IPS-20b (cell line): ENCODE measurements at regions not wholly inside any gene's neighbourhood (a gene's known extent, or its start where the extent isn't known, plus 50 kb on each side); places are given as distances from the start of the nearest gene placed in this dataset.

ENCODE experiments used
- H3K27ac ChIP-seq: one replicate; pipeline ENCODE4 v1.5.1; 2013; ENCODE audit warnings: low read length
- H3K27me3 ChIP-seq: 2 replicates; pipeline ENCODE4 v1.6.1; 2013; ENCODE audit warnings: mild to moderate bottlenecking, low read length, inconsistent platforms; ENCODE audit not compliant: insufficient read depth
- H3K36me3 ChIP-seq: 2 replicates; pipeline ENCODE4 v1.6.1; 2013; ENCODE audit warnings: low read depth, mild to moderate bottlenecking, inconsistent platforms, low read length, moderate library complexity; ENCODE audit not compliant: insufficient read depth
- H3K4me1 ChIP-seq: 2 replicates; pipeline ENCODE4 v1.6.1; 2013; ENCODE audit warnings: mild to moderate bottlenecking, control low read depth, inconsistent platforms, low read length, moderate library complexity; ENCODE audit not compliant: insufficient read depth
- H3K4me3 ChIP-seq: 2 replicates; pipeline ENCODE4 v1.5.1; 2013; ENCODE audit warnings: mild to moderate bottlenecking, low read length, inconsistent platforms
- H3K9ac ChIP-seq: 2 replicates; pipeline ENCODE4 v1.6.1; 2013; ENCODE audit warnings: low read depth, mild to moderate bottlenecking, inconsistent platforms, low read length, moderate library complexity
- H3K9me3 ChIP-seq: 2 replicates; pipeline ENCODE4 v1.6.1; 2013; ENCODE audit warnings: mild to moderate bottlenecking, low read depth, low read length, inconsistent platforms; ENCODE audit not compliant: insufficient read depth

DNA sequence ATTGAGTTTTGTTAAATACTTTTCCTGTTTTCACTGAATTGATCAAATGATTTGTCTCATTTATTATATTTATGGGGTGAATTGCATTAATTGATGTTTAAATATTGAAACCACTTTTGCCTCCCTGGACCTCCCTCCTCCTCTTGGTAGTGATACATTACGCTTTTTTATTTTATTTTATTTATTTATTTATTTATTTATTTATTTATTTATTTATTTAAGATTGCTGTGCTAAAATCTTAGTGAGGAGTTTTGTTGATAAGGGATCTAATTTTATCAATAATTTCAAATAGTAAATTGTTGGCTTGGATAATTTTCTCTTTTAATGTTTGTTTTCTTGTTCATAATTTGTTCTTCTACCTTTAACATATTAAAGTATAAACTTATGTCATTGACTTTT is 1281.0 kb upstream of the NXPH2 start:
- Histone ChIP-seq H3K9ac (no peak overlapping the region), H3K36me3 (no peaks in the 10 kb centered on the region), H3K27me3 (no peaks in the 10 kb centered on the region)

DNA sequence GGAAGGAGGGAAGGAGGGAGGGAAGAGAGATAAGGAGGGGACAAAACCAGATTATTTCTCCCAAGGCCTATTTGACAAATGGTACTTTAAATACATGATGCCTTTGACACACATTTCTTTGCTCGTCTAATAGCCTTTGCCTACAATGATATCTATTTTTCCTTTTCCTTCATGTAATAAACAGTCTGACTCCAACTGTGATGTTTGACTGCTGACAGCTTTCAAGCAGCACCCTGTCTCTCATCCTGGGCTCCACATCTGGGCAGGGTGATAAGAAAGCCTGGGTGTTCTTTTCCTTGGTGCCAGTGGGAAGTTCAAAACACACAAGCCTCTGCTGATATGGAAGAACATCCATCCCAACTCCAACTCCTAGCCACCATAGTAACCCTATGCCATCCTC is 1277.7 kb upstream of the NXPH2 start:
- H3K9me3 ChIP-seq: no peaks in the 10 kb centered on the region
- no peaks in the 10 kb centered on the region for H3K27me3 ChIP-seq
- H3K4me1 ChIP-seq: no peaks in the 10 kb centered on the region
- no peak overlapping the region for H3K9ac ChIP-seq
- H3K27ac ChIP-seq: no peak overlapping the region
- H3K36me3 ChIP-seq: no peaks in the 10 kb centered on the region
- no peak overlapping the region for H3K4me3 ChIP-seq

More for the DNA sequence above, 1281.0 kb upstream of the NXPH2 start:
- H3K9me3 ChIP-seq: no peaks in the 10 kb centered on the region
- no peaks in the 10 kb centered on the region; the same call in 1 of the 2 replicates for H3K4me1 ChIP-seq
- no peak overlapping the region for H3K4me3 ChIP-seq
- no peak overlapping the region for H3K27ac ChIP-seq

DNA sequence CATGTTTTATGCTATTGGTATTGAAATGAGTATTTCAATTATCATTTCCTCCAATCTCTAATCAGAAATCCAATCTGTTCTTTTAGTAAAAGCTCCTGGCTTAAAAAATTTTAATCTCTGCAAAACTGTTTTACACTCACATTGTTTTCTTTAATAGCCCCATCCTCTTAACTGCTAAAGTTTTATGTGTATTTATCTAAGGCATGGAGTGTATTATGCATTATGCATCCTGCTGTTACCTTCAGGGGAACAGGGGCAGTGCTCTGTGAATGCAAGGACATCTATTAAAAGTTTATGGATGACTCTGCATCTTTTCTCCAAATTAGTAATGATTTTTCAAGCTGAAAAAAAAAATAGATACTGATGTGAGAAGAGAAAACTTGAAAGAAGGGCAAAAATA is 1261.6 kb upstream of the NXPH2 start:
- H3K36me3 ChIP-seq: no peaks in the 10 kb centered on the region
- no peak overlapping the region for H3K27ac ChIP-seq
- H3K9ac ChIP-seq: no peak overlapping the region
- H3K4me1 ChIP-seq: no peaks in the 10 kb centered on the region
- H3K27me3 ChIP-seq: no peaks in the 10 kb centered on the region
- no peak overlapping the region for H3K4me3 ChIP-seq
- H3K9me3 ChIP-seq: peaks cover 11% of the 10 kb centered on the region

DNA sequence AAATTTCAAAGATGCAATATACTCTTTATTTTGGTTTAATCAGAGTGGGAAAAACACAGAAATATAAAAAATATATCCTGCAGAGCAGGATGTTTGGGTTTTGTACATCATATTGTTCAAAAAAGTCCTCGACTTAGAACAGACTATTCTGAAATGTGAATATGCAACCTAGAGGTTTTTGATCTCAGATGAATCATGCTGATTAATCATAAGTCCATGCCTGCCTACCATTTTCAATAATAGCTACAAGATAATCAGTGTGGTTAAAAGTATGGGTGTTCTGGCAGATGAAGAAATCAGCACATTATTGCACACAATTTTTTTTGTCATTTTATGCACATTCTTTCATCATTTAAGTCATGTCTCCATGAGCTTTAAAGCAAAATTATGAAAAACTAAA is 1261.0 kb upstream of the NXPH2 start:
- Histone ChIP-seq H3K9me3 (peaks cover 16% of the 10 kb centered on the region), H3K27ac (no peak overlapping the region), H3K9ac (no peak overlapping the region), H3K27me3 (no peaks in the 10 kb centered on the region), H3K4me3 (no peak overlapping the region), H3K4me1 (no peaks in the 10 kb centered on the region), H3K36me3 (no peaks in the 10 kb centered on the region)

DNA sequence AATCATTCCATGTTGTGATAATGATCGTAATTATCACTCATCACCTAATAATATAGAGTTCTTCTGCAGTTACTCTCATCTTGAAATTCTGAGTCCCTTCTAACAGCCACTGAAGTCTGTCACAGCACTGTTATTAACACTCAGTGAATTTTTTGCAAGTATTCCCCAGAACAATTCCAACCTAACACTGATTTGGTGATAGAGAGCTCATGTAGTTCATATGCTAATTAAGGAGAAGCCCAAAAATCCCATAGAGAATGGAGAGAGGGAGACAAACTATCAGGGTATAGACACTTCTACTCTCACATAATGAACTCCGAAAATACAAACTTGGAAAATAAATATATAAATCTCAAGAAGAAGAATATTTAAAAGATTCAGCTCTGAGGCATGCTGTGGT is 1253.4 kb upstream of the NXPH2 start:
- Histone ChIP-seq H3K4me3 (no peak overlapping the region), H3K27me3 (no peaks in the 10 kb centered on the region), H3K9me3 (peaks cover 12% of the 10 kb centered on the region), H3K9ac (no peak overlapping the region), H3K36me3 (no peaks in the 10 kb centered on the region), H3K27ac (no peak overlapping the region), H3K4me1 (no peaks in the 10 kb centered on the region; the same call in 1 of the 2 replicates)

DNA sequence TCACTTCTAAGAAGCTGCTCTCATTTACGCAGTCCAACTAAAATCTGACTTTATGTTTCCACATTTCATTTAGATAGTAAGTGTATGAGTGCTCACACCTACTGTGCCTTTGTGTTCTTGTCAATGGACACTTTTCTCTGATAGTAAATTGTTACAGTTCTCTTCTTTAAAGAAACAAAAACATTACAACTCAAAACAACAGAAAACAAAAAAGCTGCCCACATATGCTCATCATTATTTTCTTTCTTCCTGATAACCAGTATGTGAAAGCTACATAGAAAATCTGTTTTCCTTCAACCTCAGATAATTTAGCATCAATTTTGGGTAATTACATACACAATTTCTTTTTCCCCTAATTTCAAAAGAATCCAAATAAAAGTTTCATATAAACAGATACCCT is 1247.8 kb upstream of the NXPH2 start:
- H3K4me3 ChIP-seq: no peak overlapping the region
- no peak overlapping the region for H3K9ac ChIP-seq
- no peaks in the 10 kb centered on the region for H3K27me3 ChIP-seq
- H3K9me3 ChIP-seq: no peaks in the 10 kb centered on the region
- H3K27ac ChIP-seq: no peak overlapping the region
- H3K4me1 ChIP-seq: no peaks in the 10 kb centered on the region; the same call in 1 of the 2 replicates
- H3K36me3 ChIP-seq: no peaks in the 10 kb centered on the region

DNA sequence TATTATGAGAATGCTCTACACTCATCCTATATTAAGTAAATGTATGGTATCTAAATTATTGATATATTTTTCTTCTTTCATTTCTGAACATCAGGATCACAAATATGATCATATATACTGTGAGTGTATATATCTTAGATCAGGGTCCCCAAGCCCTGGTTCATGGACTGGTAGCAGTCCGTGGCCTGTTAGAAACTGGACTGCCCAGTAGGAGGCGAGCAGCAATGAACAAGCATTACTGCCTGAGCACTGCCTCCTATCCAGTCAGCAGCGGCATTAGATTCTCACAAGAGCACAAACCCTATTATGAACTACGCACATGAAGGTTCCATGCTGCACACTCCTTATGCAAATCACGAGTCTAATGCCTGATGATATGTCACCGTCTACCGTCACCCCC is 1247.1 kb upstream of the NXPH2 start:
- Histone ChIP-seq H3K9me3 (no peaks in the 10 kb centered on the region), H3K36me3 (no peaks in the 10 kb centered on the region), H3K27me3 (no peaks in the 10 kb centered on the region), H3K4me1 (no peaks in the 10 kb centered on the region; the same call in 1 of the 2 replicates), H3K27ac (no peak overlapping the region), H3K4me3 (no peak overlapping the region), H3K9ac (no peak overlapping the region)

DNA sequence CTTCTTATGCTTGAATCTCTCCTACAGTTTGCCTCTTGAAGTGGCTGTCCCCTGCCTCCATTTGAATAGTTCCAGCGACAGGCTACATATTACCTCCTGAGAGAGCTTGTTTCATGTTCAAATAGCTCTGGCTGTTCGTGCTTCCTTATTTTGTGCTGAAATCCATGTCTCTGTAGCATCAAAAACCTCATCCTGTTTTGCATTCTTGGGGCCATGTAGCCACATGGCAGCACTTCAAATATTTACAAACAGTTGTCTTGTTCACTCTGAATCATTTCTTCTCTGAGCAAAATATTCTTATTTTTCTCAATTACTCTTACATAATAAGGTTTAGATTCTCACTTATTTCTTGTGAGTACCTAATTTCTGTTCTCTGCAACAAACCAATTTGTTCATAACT is 1243.1 kb upstream of the NXPH2 start:
- no peaks in the 10 kb centered on the region; the same call in none of the 2 replicates for H3K4me1 ChIP-seq
- H3K27ac ChIP-seq: no peak overlapping the region
- no peak overlapping the region for H3K4me3 ChIP-seq
- H3K9me3 ChIP-seq: no peaks in the 10 kb centered on the region
- no peaks in the 10 kb centered on the region for H3K27me3 ChIP-seq
- no peak overlapping the region for H3K9ac ChIP-seq
- H3K36me3 ChIP-seq: no peaks in the 10 kb centered on the region

DNA sequence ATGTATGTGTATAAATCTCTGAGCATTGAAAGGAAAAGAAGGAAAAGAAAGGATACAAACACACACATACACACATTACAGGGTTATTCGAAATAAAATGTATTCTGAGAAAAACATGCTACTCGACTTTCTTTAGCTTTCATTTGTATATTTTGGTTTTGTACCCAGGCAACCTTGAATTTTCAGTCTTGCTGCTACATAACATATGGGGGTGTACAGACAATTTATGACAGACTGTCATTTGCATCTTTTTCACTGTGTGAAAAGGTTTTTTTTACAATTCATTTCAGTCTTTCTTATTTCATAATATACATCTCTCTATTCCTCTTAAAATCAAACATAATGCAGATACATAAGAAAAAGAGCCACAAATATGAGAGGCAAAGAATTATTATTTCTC is 1238.4 kb upstream of the NXPH2 start:
- no peak overlapping the region for H3K9ac ChIP-seq

DNA sequence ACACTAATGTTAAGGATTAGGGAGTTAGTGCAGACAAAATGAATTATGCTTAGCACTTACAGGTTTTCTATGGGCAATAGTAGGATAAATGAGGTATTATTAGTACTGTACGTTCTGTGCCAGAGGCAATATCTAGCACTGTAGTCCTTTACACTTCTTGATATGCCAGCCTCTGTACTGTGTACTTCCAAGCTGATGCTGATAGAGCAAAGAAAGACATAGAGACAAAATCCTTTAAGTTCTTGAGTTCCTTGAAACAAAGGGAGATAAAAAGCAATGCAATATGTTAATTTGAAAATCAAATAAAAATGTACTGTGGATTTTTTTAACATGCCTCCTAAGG is 1234.0 kb upstream of the NXPH2 start:
- H3K27ac ChIP-seq: no peak overlapping the region
- H3K9me3 ChIP-seq: no peaks in the 10 kb centered on the region
- H3K4me3 ChIP-seq: no peak overlapping the region
- no peaks in the 10 kb centered on the region for H3K27me3 ChIP-seq
- H3K36me3 ChIP-seq: no peaks in the 10 kb centered on the region
- H3K4me1 ChIP-seq: no peaks in the 10 kb centered on the region
- no peak overlapping the region for H3K9ac ChIP-seq

More for the DNA sequence above, 1238.4 kb upstream of the NXPH2 start:
- no peaks in the 10 kb centered on the region for H3K36me3 ChIP-seq
- no peaks in the 10 kb centered on the region; the same call in none of the 2 replicates for H3K4me1 ChIP-seq
- H3K9me3 ChIP-seq: no peaks in the 10 kb centered on the region
- no peak overlapping the region for H3K4me3 ChIP-seq
- no peaks in the 10 kb centered on the region for H3K27me3 ChIP-seq
- no peak overlapping the region for H3K27ac ChIP-seq

DNA sequence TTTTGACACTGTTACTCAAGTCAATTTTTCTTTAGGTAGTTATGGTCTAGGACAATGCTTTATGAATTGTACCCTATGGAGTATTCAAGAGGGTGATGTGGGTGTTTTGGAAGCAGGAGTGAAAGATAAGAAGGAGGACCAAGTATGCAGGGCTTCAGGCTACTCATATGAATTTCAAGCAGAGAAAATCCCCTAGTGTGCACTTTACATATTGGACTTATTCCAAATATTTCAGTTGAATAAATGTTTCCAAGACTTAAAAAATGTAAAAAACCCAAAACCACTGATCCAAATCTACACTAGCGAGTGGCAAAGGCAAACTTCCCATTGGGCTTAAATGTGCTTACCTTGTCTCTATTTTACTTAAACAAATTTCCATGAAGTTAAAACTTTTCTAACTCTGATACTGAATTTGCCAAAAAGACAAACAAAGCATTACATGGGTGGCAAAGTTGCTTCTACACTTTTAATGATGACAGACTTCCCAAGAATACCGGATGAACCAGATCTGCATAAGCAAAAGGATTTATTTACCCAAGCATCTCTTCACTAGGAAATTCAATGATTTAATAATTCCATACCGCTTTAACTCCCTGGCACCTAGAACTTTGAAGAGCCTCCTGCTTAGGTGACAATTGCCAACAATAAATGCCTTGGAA is 1233.5 kb upstream of the NXPH2 start:
- H3K36me3 ChIP-seq: no peaks in the 10 kb centered on the region
- H3K27ac ChIP-seq: no peak overlapping the region
- H3K4me1 ChIP-seq: no peaks in the 10 kb centered on the region
- H3K9ac ChIP-seq: no peak overlapping the region
- no peak overlapping the region for H3K4me3 ChIP-seq
- no peaks in the 10 kb centered on the region for H3K27me3 ChIP-seq
- no peaks in the 10 kb centered on the region for H3K9me3 ChIP-seq

DNA sequence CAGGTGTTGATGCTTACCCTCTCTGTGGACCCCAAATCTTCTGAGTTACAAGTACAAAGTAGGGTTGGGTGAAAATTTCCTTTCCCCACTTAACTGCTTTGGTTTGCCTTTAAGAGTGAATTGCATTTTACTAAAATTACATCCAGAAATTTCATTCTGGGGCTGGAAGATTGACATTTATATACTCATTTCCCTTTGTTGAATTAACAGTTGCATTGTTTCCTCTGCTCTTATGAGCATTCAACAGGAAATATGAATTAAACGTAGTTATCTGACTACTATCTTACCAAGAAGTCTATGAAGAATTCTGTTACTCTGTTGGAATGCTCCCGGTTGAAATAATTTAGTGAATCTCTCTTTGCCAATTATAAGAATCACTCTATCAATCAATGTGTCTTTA is 1231.1 kb upstream of the NXPH2 start:
- Histone ChIP-seq H3K36me3 (no peaks in the 10 kb centered on the region), H3K9ac (no peak overlapping the region), H3K27me3 (no peaks in the 10 kb centered on the region), H3K9me3 (no peaks in the 10 kb centered on the region), H3K27ac (no peak overlapping the region), H3K4me3 (no peak overlapping the region), H3K4me1 (no peaks in the 10 kb centered on the region)
